Hepatocyte (in vitro differentiated cells): ENCODE measurements at regions not wholly inside any gene's neighbourhood (a gene's known extent, or its start where the extent isn't known, plus 50 kb on each side); places are given as distances from the start of the nearest gene placed in this dataset.

Experiments used
- DNase-seq: peaks from one replicate; pipeline ENCODE4 v3.0.0-alpha.2; 2016; ENCODE audit warnings: low spot score
- H2AFZ ChIP-seq: fragments of 200-600 bp; sonication (generic); 2 replicates; pipeline ENCODE4 v1.6.0; 2016; ENCODE audit warnings: antibody characterized with exemption, mild to moderate bottlenecking
- H3K27ac ChIP-seq: fragments of 200-600 bp; sonication (generic); 2 replicates; pipeline ENCODE4 v1.5.1; 2016; ENCODE audit warnings: mild to moderate bottlenecking
- H3K27me3 ChIP-seq: fragments of 200-600 bp; sonication (generic); 2 replicates; pipeline ENCODE4 v1.6.1; 2016
- H3K36me3 ChIP-seq: fragments of 200-600 bp; sonication (generic); replicated peaks from 2 replicates; pipeline ENCODE4 v1.5.1; 2016; ENCODE audit warnings: low read depth; ENCODE audit not compliant: insufficient read depth
- H3K4me1 ChIP-seq: fragments of 200-600 bp; sonication (generic); 2 replicates; pipeline ENCODE4 v1.5.1; 2016; ENCODE audit warnings: mild to moderate bottlenecking, moderate library complexity; ENCODE audit not compliant: insufficient read depth
- H3K4me2 ChIP-seq: fragments of 200-600 bp; sonication (generic); 2 replicates; pipeline ENCODE4 v1.6.0; 2016
- H3K4me3 ChIP-seq: fragments of 200-600 bp; sonication (generic); 2 replicates; pipeline ENCODE4 v1.5.1; 2016; ENCODE audit warnings: mild to moderate bottlenecking
- H3K79me2 ChIP-seq: fragments of 200-600 bp; sonication (generic); 2 replicates; pipeline ENCODE4 v1.6.0; 2017; ENCODE audit warnings: mild to moderate bottlenecking
- H3K9me2 ChIP-seq: fragments of 200-600 bp; sonication (generic); replicated peaks from 2 replicates; pipeline ENCODE4 v1.6.0; 2017; ENCODE audit warnings: mild to moderate bottlenecking; ENCODE audit not compliant: insufficient read depth
- H3K9me3 ChIP-seq: fragments of 200-600 bp; sonication (generic); 2 replicates; pipeline ENCODE4 v1.5.1; 2016; ENCODE audit warnings: low read depth, mild to moderate bottlenecking
- H4K20me1 ChIP-seq: fragments of 200-600 bp; sonication (generic); 2 replicates; pipeline ENCODE4 v1.6.0; 2016; ENCODE audit warnings: mild to moderate bottlenecking; ENCODE audit not compliant: insufficient read depth, poor library complexity, severe bottlenecking
- CTCF ChIP-seq: fragments of 200-600 bp; sonication (generic); IDR thresholded peaks from 2 replicates; pipeline ENCODE4 v1.5.1; 2016; ENCODE audit warnings: antibody characterized with exemption, mild to moderate bottlenecking; ENCODE audit not compliant: poor library complexity
- EZH2 ChIP-seq: fragments of 200-600 bp; sonication (generic); IDR thresholded peaks from 2 replicates; pipeline ENCODE4 v1.6.1; 2016; ENCODE audit warnings: antibody characterized with exemption, mild to moderate bottlenecking, borderline replicate concordance
- EZH2phosphoT487 ChIP-seq: fragments of 200-600 bp; sonication (generic); IDR thresholded peaks from one replicate; pipeline ENCODE4 v1.6.1; 2018; ENCODE audit warnings: antibody characterized with exemption, mild to moderate bottlenecking, low read depth, moderate library complexity; ENCODE audit not compliant: unreplicated experiment, severe bottlenecking
- WGBS: methylation state at CpG from one replicate; pipeline ENCODE4 v1.1.6; 2016; ENCODE audit warnings: low lambda C conversion rate; ENCODE audit errors: missing lambda C conversion rate; 5-methylcytosine and 5-hydroxymethylcytosine counted together

GRCh38 chr21:16169102-16169511, 439.3 kb downstream of the USP25 start:
- H3K27me3 ChIP-seq: no peaks in the 10 kb centered on the region
- no peak overlapping the region for H3K4me3 ChIP-seq
- H3K27ac ChIP-seq: peak overlapping the region; percentile 65
- no peaks in the 10 kb centered on the region for H3K9me3 ChIP-seq
- WGBS: 41% methylated on average over 4 of the region's 4 CpGs
- no peaks in the 10 kb centered on the region for H3K36me3 ChIP-seq
- peak; percentile 44 for DNase-seq
- no peaks in the 10 kb centered on the region for H3K79me2 ChIP-seq
- H3K4me1 ChIP-seq: no peaks in the 10 kb centered on the region
- no peaks in the 10 kb centered on the region for H4K20me1 ChIP-seq
- H3K4me2 ChIP-seq: peak overlapping the region; percentile 23
- TF ChIP-seq EZH2phosphoT487: no peak
- no peak for TF ChIP-seq EZH2
- TF ChIP-seq CTCF: no peak
- H3K9me2 ChIP-seq: no peaks in the 10 kb centered on the region
- no peak overlapping the region for H2AFZ ChIP-seq

GRCh38 chr21:16169779-16170178, 440.0 kb downstream of the USP25 start:
- Histone ChIP-seq H4K20me1 (no peaks in the 10 kb centered on the region), H3K9me2 (no peaks in the 10 kb centered on the region), H3K4me3 (no peak overlapping the region), H2AFZ (no peak overlapping the region), H3K4me2 (peak overlapping the region; percentile 23), H3K27me3 (no peaks in the 10 kb centered on the region), H3K36me3 (no peaks in the 10 kb centered on the region), H3K27ac (peak overlapping the region; percentile 65), H3K79me2 (no peaks in the 10 kb centered on the region), H3K4me1 (no peaks in the 10 kb centered on the region), H3K9me3 (no peaks in the 10 kb centered on the region)
- no peak for DNase-seq
- WGBS: 71% methylated on average over 1 of the region's 1 CpG
- TF ChIP-seq EZH2phosphoT487 (no peak), EZH2 (no peak), CTCF (no peak)

- Histone ChIP-seq H3K4me2 (no peak overlapping the region), H3K27ac (no peak overlapping the region), H3K4me1 (peaks cover 19% of the 10 kb centered on the region), H3K27me3 (no peaks in the 10 kb centered on the region), H3K9me3 (no peaks in the 10 kb centered on the region), H3K36me3 (no peaks in the 10 kb centered on the region), H3K79me2 (no peaks in the 10 kb centered on the region), H3K4me3 (no peak overlapping the region), H4K20me1 (no peaks in the 10 kb centered on the region), H3K9me2 (no peaks in the 10 kb centered on the region), H2AFZ (no peak overlapping the region)
- TF ChIP-seq EZH2phosphoT487 (no peak), EZH2 (no peak), CTCF (no peak)
- no peak for DNase-seq
These were observed 446.8 kb downstream of the USP25 start for GRCh38 chr21:16176570-16176969.

GRCh38 chr21:16177532-16177931, 447.8 kb downstream of the USP25 start:
- DNase-seq: no peak
- Histone ChIP-seq H3K36me3 (no peaks in the 10 kb centered on the region), H3K9me3 (no peaks in the 10 kb centered on the region), H3K4me3 (no peak overlapping the region), H3K79me2 (no peaks in the 10 kb centered on the region), H3K4me2 (no peak overlapping the region), H3K27me3 (no peaks in the 10 kb centered on the region), H2AFZ (no peak overlapping the region), H3K9me2 (no peaks in the 10 kb centered on the region), H3K27ac (peak overlapping the region; percentile 29), H3K4me1 (peaks cover 19% of the 10 kb centered on the region), H4K20me1 (no peaks in the 10 kb centered on the region)
- no peak for TF ChIP-seq CTCF
- no peak for TF ChIP-seq EZH2phosphoT487
- TF ChIP-seq EZH2: no peak
- 58% methylated on average over 3 of the region's 3 CpGs for WGBS
